ENCODE measurements at regions not wholly inside any gene's neighbourhood (a gene's known extent, or its start where the extent isn't known, plus 50 kb on each side); places are given as distances from the start of the nearest gene placed in this dataset.

DNA sequence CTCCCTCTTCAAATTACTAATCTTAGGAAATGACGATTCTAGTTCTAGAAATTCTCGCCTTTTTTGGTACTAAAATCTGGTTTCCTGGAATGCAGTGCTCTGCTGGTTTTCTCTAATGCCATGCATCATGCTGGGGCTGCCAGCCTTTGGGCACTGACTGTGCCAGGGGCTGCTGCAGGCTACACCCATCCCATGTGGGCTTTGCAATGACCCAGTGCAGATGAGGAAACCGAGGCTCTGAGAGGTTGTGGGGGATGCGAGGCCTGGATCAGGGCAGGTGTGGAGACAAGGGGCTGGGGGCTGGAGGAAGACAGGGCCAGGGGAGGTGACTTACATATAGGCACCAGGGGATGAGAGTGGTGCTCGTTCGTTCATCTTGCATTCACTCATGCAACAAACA is 95.3 kb downstream of the HMX1 start:
- no peak overlapping the region for H3K4me3 ChIP-seq (ENCODE audit: low read depth, low read length)
- in situ Hi-C loops (cut with HindIII; ENCODE audit: low sequenced_read_pairs): no loop called here
- no peak for DNase-seq (ENCODE audit: low read depth, low spot score)
- TF ChIP-seq, protein P1, sequence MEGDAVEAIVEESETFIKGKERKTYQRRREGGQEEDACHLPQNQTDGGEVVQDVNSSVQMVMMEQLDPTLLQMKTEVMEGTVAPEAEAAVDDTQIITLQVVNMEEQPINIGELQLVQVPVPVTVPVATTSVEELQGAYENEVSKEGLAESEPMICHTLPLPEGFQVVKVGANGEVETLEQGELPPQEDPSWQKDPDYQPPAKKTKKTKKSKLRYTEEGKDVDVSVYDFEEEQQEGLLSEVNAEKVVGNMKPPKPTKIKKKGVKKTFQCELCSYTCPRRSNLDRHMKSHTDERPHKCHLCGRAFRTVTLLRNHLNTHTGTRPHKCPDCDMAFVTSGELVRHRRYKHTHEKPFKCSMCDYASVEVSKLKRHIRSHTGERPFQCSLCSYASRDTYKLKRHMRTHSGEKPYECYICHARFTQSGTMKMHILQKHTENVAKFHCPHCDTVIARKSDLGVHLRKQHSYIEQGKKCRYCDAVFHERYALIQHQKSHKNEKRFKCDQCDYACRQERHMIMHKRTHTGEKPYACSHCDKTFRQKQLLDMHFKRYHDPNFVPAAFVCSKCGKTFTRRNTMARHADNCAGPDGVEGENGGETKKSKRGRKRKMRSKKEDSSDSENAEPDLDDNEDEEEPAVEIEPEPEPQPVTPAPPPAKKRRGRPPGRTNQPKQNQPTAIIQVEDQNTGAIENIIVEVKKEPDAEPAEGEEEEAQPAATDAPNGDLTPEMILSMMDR (IDR thresholded peaks at IDR 0.05; ENCODE audit: low read depth, low read length): no peak

DNA sequence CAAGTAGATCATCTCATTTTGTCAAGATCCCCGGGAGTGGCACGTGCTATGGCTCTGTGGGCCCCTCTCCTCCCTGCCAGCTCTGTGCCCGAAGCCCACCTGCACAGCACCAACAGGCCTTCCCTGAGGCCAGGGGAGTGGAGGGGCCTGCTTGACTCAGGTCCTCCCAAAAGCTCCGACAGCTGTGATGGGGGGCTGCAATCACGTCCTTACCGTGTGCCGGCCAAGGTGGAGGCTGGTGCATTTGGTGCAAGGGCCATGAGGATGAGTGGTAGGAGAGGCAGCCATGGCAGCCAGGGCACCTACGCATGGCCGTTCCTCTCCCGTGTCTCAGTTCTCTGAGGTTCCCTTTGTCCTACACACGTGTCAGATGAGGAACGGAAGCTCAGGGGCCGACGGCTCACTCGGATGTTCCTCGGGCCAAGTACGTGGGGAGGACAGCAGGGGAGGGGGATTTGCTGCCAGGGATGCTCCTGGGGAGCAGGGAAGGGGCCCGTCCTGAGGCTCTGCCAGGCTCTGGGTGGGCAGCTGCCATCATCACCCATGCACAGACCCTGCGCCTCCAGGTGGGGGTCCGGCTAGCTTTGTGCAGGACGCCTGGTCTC is 95.8 kb downstream of the HMX1 start:
- DNase-seq (ENCODE audit: low read depth, low spot score): no peak
- no peak overlapping the region for H3K4me3 ChIP-seq (ENCODE audit: low read depth, low read length)
- in situ Hi-C loops (cut with HindIII; ENCODE audit: low sequenced_read_pairs): no loop called here
- TF ChIP-seq, protein P1 (IDR thresholded peaks at IDR 0.05; ENCODE audit: low read depth, low read length): no peak

DNA sequence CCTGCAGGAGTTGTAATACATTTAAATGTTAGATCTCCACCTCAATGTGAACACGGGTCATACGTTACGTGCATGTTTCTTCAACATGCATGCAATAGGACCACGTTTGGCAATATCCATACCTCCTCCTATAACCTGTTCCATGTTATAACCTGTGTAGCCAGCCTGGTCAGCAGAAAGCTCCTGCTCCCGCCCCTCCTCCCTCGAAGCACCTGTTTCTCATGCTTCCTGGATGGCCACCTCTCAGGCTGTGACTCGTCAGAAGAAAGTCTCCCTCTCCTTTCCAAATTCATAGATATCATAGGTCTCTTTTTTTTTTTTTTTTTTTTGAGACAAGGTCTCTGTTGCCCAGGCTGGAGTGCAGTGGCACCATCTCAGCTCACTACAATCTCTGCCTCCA is 96.5 kb downstream of the HMX1 start:
- no peak overlapping the region for H3K4me3 ChIP-seq (ENCODE audit: low read depth, low read length)
- TF ChIP-seq, protein P1 (IDR thresholded peaks at IDR 0.05; ENCODE audit: low read depth, low read length): no peak
- in situ Hi-C loops (cut with HindIII; ENCODE audit: low sequenced_read_pairs): no loop called here
- no peak for DNase-seq (ENCODE audit: low read depth, low spot score)

DNA sequence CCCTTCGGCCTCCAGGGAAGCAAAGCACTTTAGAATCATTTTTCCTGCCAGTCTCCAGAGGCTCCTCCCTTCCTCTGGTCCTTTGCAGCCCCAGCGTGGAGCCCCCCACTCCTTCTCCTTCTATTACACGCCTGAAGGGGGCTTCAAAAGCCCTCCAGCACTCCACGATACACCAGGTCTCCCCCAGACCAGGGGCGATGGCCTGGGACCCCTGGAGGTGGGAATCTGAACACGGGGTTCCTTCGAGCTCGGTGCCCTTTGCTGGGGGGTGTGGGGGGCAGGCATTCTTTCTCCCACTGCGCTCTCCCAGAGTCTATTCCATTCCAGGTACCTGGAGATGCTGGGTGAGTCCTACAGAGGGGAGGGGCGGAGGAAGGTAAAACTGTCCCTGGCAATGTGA is 97.6 kb downstream of the HMX1 start:
- in situ Hi-C loops (cut with HindIII; ENCODE audit: low sequenced_read_pairs): no loop called here
- no peak overlapping the region for H3K4me3 ChIP-seq (ENCODE audit: low read depth, low read length)
- TF ChIP-seq, protein P1 (IDR thresholded peaks at IDR 0.05; ENCODE audit: low read depth, low read length): no peak
- DNase-seq (ENCODE audit: low read depth, low spot score): no peak

- DNase-seq (ENCODE audit: low read depth, low spot score): no peak
- TF ChIP-seq, protein P1 (IDR thresholded peaks at IDR 0.05; ENCODE audit: low read depth, low read length): no peak
- in situ Hi-C loops (cut with HindIII; ENCODE audit: low sequenced_read_pairs): no loop called here
- no peak overlapping the region for H3K4me3 ChIP-seq (ENCODE audit: low read depth, low read length)
Measured at GRCh38 chr4:8773124-8773931, 98.3 kb downstream of the HMX1 start.

DNA sequence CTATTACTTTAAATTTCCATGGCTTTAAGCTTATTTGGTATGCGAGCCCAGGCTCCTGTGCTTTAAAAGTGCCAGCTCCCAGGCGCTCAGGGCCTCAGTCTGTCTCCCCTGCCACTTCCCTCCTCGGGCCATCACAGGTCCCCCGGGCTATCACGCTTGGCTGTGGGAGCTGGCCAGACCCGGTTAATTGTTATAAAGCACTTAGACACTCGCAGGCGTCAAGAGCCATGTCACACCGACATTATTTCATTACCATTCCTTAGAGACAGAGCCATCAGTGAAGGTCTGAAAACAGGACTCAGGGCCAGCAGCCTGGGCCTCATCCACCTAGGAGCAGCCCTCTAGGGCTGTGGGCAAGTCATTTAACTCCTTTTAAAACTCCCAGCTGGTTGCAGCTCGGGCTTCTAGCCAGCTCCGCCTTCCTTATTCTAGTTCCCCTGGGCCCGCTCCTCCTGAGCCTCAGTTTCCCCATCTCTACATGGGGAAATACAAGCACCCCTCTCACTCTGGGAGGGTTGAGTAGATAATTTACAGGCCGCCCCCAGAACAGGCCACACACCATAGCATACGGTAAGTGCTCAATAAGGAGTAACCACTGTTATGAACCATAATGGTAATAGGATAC is 99.0 kb downstream of the HMX1 start:
- TF ChIP-seq, protein P1 (IDR thresholded peaks at IDR 0.05; ENCODE audit: low read depth, low read length): no peak
- in situ Hi-C loops (cut with HindIII; ENCODE audit: low sequenced_read_pairs): no loop called here
- no peak for DNase-seq (ENCODE audit: low read depth, low spot score)
- H3K4me3 ChIP-seq (ENCODE audit: low read depth, low read length): no peak overlapping the region

All from astrocyte of the spinal cord (primary cell).